ENCODE measurements at regions not wholly inside any gene's neighbourhood (a gene's known extent, or its start where the extent isn't known, plus 50 kb on each side); places are given as distances from the start of the nearest gene placed in this dataset.
"Not testable (repeated sequence)": the region's sequence is repeated elsewhere in the genome, so short reads cannot be mapped to it uniquely, and the experiment has no call there.

DNA sequence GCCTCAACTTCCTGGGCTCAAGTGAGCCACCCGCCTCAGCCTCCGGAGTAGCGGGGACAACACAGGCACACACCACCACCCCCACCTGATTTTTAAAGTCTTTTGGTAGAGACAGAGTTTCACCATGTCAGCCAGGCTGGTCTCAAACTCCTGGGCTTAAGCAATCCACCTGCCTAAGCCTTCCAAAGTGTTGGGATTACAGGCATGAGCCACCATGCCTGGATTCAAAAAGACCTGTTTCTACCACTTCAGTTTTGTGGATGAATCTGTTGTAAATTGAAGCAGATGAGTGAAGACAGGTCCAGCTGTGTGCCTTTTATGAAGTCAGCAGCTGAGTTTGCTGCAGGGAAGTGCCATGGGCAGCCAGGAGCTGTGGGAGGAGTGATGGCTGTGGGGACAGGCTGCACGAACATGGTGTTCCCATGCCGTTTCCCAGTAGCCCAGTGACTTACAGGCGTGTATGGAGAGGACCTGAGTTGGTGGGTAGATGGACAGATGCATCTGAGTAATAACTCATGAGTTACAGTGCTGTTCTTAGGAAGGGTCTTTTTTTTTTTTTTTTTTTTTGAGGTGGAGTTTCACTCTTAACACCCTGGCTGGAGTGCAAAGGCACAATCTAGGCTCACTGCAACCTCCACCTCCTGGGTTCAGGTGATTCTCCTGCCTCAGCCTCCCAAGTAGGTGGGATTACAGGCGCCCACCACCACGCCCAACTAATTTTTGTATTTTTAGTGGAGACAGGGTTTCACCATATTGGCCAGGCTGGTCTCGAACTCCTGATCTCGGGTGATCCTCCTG is 122.5 kb upstream of the TPTE start:
- CTCF ChIA-PET (ENCODE audit: unreplicated experiment); H3K4me3 ChIP-seq (ENCODE audit: low read depth, low read length, poor library complexity, severe bottlenecking); H2AFZ ChIP-seq (ENCODE audit: low read length); H3K9me2 ChIP-seq (ENCODE audit: insufficient read depth, low read length); H3K27ac ChIP-seq (ENCODE audit: low read depth, low read length, poor library complexity, severe bottlenecking); POLR2A ChIA-PET; H3K79me2 ChIP-seq (ENCODE audit: insufficient read depth, low read depth, low read length); DNase-seq (ENCODE audit: low spot score); H4K20me1 ChIP-seq (ENCODE audit: insufficient read depth, low read length); H3K4me2 ChIP-seq (ENCODE audit: low read length); H3K4me1 ChIP-seq (ENCODE audit: insufficient read depth, low read length, poor library complexity, severe bottlenecking); intact Hi-C loops (cut with micrococcal nuclease; ENCODE audit: unreplicated experiment); BruUV-seq (replicated peaks); H3K36me3 ChIP-seq (ENCODE audit: insufficient read depth, low read length): not testable (repeated sequence)
- peaks cover 15% of the 10 kb centered on the region; the same call in 1 of the 2 replicates for H3K9me3 ChIP-seq (ENCODE audit: low read length)

DNA sequence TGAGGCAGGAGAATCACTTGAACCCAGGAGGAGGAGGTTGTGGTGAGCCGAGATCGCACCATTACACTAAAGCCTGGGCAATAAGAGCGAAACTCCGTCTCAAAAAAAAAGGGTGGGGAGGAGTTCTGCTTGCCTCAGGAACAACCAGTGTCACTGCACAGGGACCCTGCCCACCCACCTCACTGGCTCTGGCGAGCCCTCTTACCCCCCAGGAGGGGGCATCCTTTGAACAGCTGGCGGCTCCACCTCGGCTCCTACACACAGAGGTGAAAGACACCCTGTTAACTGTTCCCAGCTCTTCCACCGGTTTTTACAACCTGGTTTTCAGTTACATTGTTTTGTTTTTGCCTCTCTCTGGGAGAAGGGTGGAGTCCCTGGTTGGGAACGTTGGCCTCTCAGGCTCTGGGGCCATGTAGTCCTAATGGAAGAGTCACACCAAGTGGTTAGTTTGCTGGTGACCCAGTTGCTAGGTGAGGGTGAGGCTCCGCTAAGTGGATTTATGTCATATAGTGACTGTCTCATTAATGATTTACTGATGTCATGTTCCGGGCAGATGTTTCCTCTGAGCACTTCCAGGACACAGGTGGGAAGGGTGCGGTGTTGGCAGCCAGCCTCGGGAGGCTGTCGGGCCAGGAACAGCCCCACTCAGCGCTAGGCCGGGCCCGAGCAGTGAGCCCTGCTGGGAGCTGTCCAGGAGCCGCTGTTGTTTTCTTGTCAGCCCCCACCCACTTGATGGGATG is 120.6 kb upstream of the TPTE start:
- H3K4me3 ChIP-seq (ENCODE audit: low read depth, low read length, poor library complexity, severe bottlenecking); H3K4me1 ChIP-seq (ENCODE audit: insufficient read depth, low read length, poor library complexity, severe bottlenecking); H3K79me2 ChIP-seq (ENCODE audit: insufficient read depth, low read depth, low read length); H3K36me3 ChIP-seq (ENCODE audit: insufficient read depth, low read length); H4K20me1 ChIP-seq (ENCODE audit: insufficient read depth, low read length); H2AFZ ChIP-seq (ENCODE audit: low read length); H3K4me2 ChIP-seq (ENCODE audit: low read length); CTCF ChIA-PET (ENCODE audit: unreplicated experiment); H3K27ac ChIP-seq (ENCODE audit: low read depth, low read length, poor library complexity, severe bottlenecking); BruUV-seq (replicated peaks); POLR2A ChIA-PET; H3K9me2 ChIP-seq (ENCODE audit: insufficient read depth, low read length); intact Hi-C loops (cut with micrococcal nuclease; ENCODE audit: unreplicated experiment); DNase-seq (ENCODE audit: low spot score): not testable (repeated sequence)
- H3K9me3 ChIP-seq (ENCODE audit: low read length) = peaks cover 19% of the 10 kb centered on the region; the same call in 1 of the 2 replicates

DNA sequence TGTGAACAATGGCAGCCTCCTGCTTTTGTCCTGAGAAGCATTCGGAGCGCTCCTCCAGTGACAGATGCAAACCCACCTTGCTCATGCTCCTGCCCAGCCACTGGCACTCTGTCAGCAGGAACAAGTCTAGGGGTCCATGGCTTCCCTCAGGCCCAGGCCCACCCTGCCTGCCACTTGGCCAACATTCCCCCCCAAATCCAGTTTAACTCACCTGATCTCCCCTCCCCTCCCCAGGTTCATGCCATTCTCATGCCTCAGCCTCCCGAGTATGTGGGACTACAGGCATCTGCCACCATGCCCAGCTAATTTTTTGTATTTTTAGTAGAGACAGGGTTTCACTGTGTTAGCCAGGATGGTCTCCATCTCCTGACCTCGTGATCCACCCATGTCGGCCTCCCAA is 118.9 kb upstream of the TPTE start:
- H3K9me2 ChIP-seq (ENCODE audit: insufficient read depth, low read length); H3K4me3 ChIP-seq (ENCODE audit: low read depth, low read length, poor library complexity, severe bottlenecking); CTCF ChIA-PET (ENCODE audit: unreplicated experiment); H3K4me1 ChIP-seq (ENCODE audit: insufficient read depth, low read length, poor library complexity, severe bottlenecking); H2AFZ ChIP-seq (ENCODE audit: low read length); intact Hi-C loops (cut with micrococcal nuclease; ENCODE audit: unreplicated experiment); H4K20me1 ChIP-seq (ENCODE audit: insufficient read depth, low read length); BruUV-seq (replicated peaks); H3K36me3 ChIP-seq (ENCODE audit: insufficient read depth, low read length); DNase-seq (ENCODE audit: low spot score); H3K79me2 ChIP-seq (ENCODE audit: insufficient read depth, low read depth, low read length); H3K27ac ChIP-seq (ENCODE audit: low read depth, low read length, poor library complexity, severe bottlenecking); H3K4me2 ChIP-seq (ENCODE audit: low read length); POLR2A ChIA-PET: not testable (repeated sequence)
- H3K9me3 ChIP-seq (ENCODE audit: low read length) = peaks cover 19% of the 10 kb centered on the region; the same call in 1 of the 2 replicates

DNA sequence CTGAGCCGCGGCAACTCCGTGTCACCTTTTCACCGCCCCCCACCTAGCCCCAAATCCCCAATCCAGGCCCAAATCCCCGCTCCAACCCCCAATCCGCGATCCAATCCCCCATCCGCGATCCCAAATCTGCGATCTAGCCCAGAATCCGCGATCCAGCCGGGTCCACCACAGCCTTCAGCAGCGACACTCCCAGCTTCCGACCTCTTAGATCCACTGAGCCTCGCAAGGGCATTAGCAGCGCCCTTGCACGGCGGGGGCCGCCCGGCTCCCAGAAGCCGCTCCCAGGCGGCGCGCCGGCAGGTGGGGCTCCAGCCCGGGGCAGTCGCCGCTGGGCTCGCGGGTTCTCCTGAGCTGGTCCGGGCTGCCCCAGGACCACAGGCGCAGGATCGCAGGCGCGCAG is 116.1 kb upstream of the TPTE start:
- H3K4me2 ChIP-seq (ENCODE audit: low read length); intact Hi-C loops (cut with micrococcal nuclease; ENCODE audit: unreplicated experiment); DNase-seq (ENCODE audit: low spot score); CTCF ChIA-PET (ENCODE audit: unreplicated experiment); H3K36me3 ChIP-seq (ENCODE audit: insufficient read depth, low read length); H3K79me2 ChIP-seq (ENCODE audit: insufficient read depth, low read depth, low read length); H3K4me1 ChIP-seq (ENCODE audit: insufficient read depth, low read length, poor library complexity, severe bottlenecking); BruUV-seq (replicated peaks); H3K27ac ChIP-seq (ENCODE audit: low read depth, low read length, poor library complexity, severe bottlenecking); H3K9me2 ChIP-seq (ENCODE audit: insufficient read depth, low read length); H4K20me1 ChIP-seq (ENCODE audit: insufficient read depth, low read length); H2AFZ ChIP-seq (ENCODE audit: low read length); H3K4me3 ChIP-seq (ENCODE audit: low read depth, low read length, poor library complexity, severe bottlenecking); POLR2A ChIA-PET: not testable (repeated sequence)
- peaks cover 24% of the 10 kb centered on the region; the same call in 1 of the 2 replicates for H3K9me3 ChIP-seq (ENCODE audit: low read length)

DNA sequence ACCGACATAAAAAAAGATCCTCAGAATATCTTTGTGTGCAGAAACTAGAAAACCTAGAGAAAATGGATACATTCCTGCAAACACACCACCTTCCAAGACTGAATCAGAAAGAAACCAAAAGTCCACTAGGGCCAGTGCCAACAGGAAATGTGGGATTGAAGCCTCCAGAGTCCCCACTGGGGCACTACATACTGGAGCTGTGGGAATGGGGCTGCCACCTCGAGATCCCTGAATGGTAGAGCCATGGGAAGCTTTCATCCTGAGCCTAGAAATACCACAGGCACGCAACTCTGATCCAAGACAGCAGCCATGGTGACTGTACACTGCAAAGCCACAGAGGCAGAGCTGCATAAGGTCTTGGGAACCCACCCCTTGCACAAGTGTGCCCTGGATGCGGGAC is 111.6 kb upstream of the TPTE start:
- H2AFZ ChIP-seq (ENCODE audit: low read length); intact Hi-C loops (cut with micrococcal nuclease; ENCODE audit: unreplicated experiment); H3K79me2 ChIP-seq (ENCODE audit: insufficient read depth, low read depth, low read length); CTCF ChIA-PET (ENCODE audit: unreplicated experiment); BruUV-seq (replicated peaks); H3K27ac ChIP-seq (ENCODE audit: low read depth, low read length, poor library complexity, severe bottlenecking); H3K4me1 ChIP-seq (ENCODE audit: insufficient read depth, low read length, poor library complexity, severe bottlenecking); H3K4me2 ChIP-seq (ENCODE audit: low read length); H3K4me3 ChIP-seq (ENCODE audit: low read depth, low read length, poor library complexity, severe bottlenecking); H3K9me3 ChIP-seq (ENCODE audit: low read length); DNase-seq (ENCODE audit: low spot score); H4K20me1 ChIP-seq (ENCODE audit: insufficient read depth, low read length); H3K9me2 ChIP-seq (ENCODE audit: insufficient read depth, low read length); H3K36me3 ChIP-seq (ENCODE audit: insufficient read depth, low read length); POLR2A ChIA-PET: not testable (repeated sequence)

DNA sequence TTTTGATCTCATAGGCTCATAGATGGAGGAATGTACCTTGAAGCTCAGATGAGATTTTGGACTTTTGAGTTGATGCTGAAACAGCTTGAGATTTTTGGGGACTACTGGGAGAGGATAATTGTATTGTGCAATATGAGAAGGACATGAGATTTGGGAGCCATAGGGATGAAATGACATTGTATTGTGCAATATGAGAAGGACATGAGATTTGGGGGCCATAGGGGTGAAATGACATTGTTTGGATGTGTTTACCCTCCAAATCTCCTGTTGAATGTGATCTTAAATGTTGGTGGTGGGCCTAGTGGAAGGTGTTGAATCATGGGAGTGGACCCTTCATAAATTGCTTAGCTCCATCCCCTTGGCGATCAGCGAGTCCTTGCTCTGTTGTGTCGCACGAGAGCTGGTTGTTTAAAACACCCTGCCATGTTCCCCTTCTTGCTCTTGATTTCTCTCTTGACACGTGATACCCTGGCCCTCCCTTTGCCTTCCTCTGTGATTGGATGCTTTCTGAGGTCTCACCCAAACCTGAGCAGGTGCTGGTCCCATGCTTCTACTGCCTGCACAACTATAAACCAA is 110.9 kb upstream of the TPTE start:
- H3K4me2 ChIP-seq (ENCODE audit: low read length); H3K36me3 ChIP-seq (ENCODE audit: insufficient read depth, low read length); DNase-seq (ENCODE audit: low spot score); H3K4me3 ChIP-seq (ENCODE audit: low read depth, low read length, poor library complexity, severe bottlenecking); H4K20me1 ChIP-seq (ENCODE audit: insufficient read depth, low read length); H3K27ac ChIP-seq (ENCODE audit: low read depth, low read length, poor library complexity, severe bottlenecking); H3K79me2 ChIP-seq (ENCODE audit: insufficient read depth, low read depth, low read length); intact Hi-C loops (cut with micrococcal nuclease; ENCODE audit: unreplicated experiment); H3K9me2 ChIP-seq (ENCODE audit: insufficient read depth, low read length); H3K4me1 ChIP-seq (ENCODE audit: insufficient read depth, low read length, poor library complexity, severe bottlenecking); H2AFZ ChIP-seq (ENCODE audit: low read length); CTCF ChIA-PET (ENCODE audit: unreplicated experiment); POLR2A ChIA-PET; BruUV-seq (replicated peaks): not testable (repeated sequence)
- peaks cover 13% of the 10 kb centered on the region; the same call in 1 of the 2 replicates for H3K9me3 ChIP-seq (ENCODE audit: low read length)

Data from OCI-LY7 (cell line).